HepG2 (cell line): ENCODE measurements at regions not wholly inside any gene's neighbourhood (a gene's known extent, or its start where the extent isn't known, plus 50 kb on each side); places are given as distances from the start of the nearest gene placed in this dataset.
A peak's percentile ranks its signal among the peaks of the same experiment; 100 is the strongest.

Experiments used
- ATAD3A ChIP-seq: sonication (generic); formaldehyde crosslinking; IDR thresholded peaks from 2 replicates; pipeline ENCODE4 v1.4.0; 2020; ENCODE audit warnings: missing genetic modification reagents
- ERF ChIP-seq: IDR thresholded peaks from 2 replicates; pipeline ENCODE4 v1.6.1; 2018; ENCODE audit warnings: missing biosample characterization, missing genetic modification reagents
- NFYC ChIP-seq: IDR thresholded peaks from 2 replicates; pipeline ENCODE4 v1.6.1; 2016; ENCODE audit warnings: missing genetic modification reagents, missing compliant biosample characterization
- SMC3 ChIP-seq: IDR thresholded peaks from 2 replicates; pipeline ENCODE4 v1.6.1; 2011; ENCODE audit warnings: low read length, improper control_type of control experiment
- STAG1 ChIP-seq: sonication (generic); formaldehyde crosslinking; IDR thresholded peaks from 2 replicates; pipeline ENCODE4 v1.4.0; 2020; ENCODE audit warnings: missing genetic modification reagents
- TSC22D2 ChIP-seq: sonication (generic); formaldehyde crosslinking; IDR thresholded peaks from 2 replicates; pipeline ENCODE4 v1.5.1; 2020; ENCODE audit warnings: missing genetic modification reagents, mild to moderate bottlenecking, borderline replicate concordance
- ZBTB8A ChIP-seq: sonication (generic); formaldehyde crosslinking; IDR thresholded peaks from 2 replicates; pipeline ENCODE4 v1.4.0; 2020; ENCODE audit warnings: mild to moderate bottlenecking, low read depth, missing genetic modification reagents, borderline replicate concordance
- ZNF33A ChIP-seq: sonication (generic); formaldehyde crosslinking; IDR thresholded peaks from 2 replicates; pipeline ENCODE4 v1.5.1; 2020; ENCODE audit warnings: missing genetic modification reagents, mild to moderate bottlenecking, moderate library complexity, borderline replicate concordance
- TF ChIP-seq, protein P1 (sequence below), 2 experiments: fragments of 450-650 bp in 1 of 2; sonication (generic) in 1 of 2; formaldehyde crosslinking in 1 of 2; IDR thresholded peaks; 2 replicates each; pipeline versions ENCODE4 v1.6.1 to v1.8.0; 2016 to 2022; ENCODE audit warnings: antibody characterized with exemption in 1 of 2, mild to moderate bottlenecking in 1 of 2, missing genetic modification reagents in 1 of 2
- TF ChIP-seq, protein P2 (sequence below): sonication (generic); formaldehyde crosslinking; IDR thresholded peaks from 2 replicates; pipeline ENCODE4 v1.4.0; 2020; ENCODE audit warnings: missing genetic modification reagents
- TF ChIP-seq, protein P3 (sequence below): sonication (generic); formaldehyde crosslinking; IDR thresholded peaks from 2 replicates; pipeline ENCODE4 v1.5.0; 2020; ENCODE audit warnings: mild to moderate bottlenecking, missing genetic modification reagents, moderate library complexity
- TF ChIP-seq, protein P4 (sequence below): sonication (generic); formaldehyde crosslinking; IDR thresholded peaks from 2 replicates; pipeline ENCODE4 v1.4.0; 2020; ENCODE audit warnings: missing genetic modification reagents
- TF ChIP-seq, protein P5 (sequence below): sonication (generic); formaldehyde crosslinking; IDR thresholded peaks from 2 replicates; pipeline ENCODE4 v1.5.1; 2020; ENCODE audit warnings: missing genetic modification reagents, mild to moderate bottlenecking, borderline replicate concordance

DNA sequence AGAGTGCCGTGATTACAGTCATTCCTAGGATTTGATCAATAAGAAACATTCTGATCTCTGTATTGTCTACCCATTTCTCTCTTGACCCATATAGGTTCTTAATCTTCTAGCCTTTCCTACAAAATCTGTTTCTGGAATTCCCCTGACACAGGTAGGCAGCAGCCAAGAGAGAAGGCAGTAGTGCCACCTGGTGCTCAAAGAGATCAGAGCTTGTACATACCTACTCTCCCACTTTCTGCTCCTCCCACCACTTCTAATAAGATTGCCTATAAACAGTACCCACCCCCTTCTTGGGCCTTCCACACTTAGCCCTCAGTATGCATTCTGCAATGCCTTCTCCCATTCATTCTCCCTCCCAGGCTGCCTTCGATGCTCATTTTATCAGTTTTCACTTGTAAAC is 117.4 kb upstream of the RORB start (continued):
- TF ChIP-seq, protein P1, sequence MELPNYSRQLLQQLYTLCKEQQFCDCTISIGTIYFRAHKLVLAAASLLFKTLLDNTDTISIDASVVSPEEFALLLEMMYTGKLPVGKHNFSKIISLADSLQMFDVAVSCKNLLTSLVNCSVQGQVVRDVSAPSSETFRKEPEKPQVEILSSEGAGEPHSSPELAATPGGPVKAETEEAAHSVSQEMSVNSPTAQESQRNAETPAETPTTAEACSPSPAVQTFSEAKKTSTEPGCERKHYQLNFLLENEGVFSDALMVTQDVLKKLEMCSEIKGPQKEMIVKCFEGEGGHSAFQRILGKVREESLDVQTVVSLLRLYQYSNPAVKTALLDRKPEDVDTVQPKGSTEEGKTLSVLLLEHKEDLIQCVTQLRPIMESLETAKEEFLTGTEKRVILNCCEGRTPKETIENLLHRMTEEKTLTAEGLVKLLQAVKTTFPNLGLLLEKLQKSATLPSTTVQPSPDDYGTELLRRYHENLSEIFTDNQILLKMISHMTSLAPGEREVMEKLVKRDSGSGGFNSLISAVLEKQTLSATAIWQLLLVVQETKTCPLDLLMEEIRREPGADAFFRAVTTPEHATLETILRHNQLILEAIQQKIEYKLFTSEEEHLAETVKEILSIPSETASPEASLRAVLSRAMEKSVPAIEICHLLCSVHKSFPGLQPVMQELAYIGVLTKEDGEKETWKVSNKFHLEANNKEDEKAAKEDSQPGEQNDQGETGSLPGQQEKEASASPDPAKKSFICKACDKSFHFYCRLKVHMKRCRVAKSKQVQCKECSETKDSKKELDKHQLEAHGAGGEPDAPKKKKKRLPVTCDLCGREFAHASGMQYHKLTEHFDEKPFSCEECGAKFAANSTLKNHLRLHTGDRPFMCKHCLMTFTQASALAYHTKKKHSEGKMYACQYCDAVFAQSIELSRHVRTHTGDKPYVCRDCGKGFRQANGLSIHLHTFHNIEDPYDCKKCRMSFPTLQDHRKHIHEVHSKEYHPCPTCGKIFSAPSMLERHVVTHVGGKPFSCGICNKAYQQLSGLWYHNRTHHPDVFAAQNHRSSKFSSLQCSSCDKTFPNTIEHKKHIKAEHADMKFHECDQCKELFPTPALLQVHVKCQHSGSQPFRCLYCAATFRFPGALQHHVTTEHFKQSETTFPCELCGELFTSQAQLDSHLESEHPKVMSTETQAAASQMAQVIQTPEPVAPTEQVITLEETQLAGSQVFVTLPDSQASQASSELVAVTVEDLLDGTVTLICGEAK (IDR thresholded peaks at IDR 0.05) = no peak
- TF ChIP-seq, protein P1 (CRISPR knock-in tag; IDR thresholded peaks at IDR 0.05) = no peak
- TF ChIP-seq TSC22D2 (CRISPR knock-in tag) (no peak), ATAD3A (no peak), ERF (CRISPR knock-in tag) (no peak), ZBTB8A (no peak), ZNF33A (CRISPR knock-in tag) (no peak), STAG1 (peak; percentile 81), NFYC (no peak), SMC3 (peak; percentile 80)
- TF ChIP-seq, protein P2, sequence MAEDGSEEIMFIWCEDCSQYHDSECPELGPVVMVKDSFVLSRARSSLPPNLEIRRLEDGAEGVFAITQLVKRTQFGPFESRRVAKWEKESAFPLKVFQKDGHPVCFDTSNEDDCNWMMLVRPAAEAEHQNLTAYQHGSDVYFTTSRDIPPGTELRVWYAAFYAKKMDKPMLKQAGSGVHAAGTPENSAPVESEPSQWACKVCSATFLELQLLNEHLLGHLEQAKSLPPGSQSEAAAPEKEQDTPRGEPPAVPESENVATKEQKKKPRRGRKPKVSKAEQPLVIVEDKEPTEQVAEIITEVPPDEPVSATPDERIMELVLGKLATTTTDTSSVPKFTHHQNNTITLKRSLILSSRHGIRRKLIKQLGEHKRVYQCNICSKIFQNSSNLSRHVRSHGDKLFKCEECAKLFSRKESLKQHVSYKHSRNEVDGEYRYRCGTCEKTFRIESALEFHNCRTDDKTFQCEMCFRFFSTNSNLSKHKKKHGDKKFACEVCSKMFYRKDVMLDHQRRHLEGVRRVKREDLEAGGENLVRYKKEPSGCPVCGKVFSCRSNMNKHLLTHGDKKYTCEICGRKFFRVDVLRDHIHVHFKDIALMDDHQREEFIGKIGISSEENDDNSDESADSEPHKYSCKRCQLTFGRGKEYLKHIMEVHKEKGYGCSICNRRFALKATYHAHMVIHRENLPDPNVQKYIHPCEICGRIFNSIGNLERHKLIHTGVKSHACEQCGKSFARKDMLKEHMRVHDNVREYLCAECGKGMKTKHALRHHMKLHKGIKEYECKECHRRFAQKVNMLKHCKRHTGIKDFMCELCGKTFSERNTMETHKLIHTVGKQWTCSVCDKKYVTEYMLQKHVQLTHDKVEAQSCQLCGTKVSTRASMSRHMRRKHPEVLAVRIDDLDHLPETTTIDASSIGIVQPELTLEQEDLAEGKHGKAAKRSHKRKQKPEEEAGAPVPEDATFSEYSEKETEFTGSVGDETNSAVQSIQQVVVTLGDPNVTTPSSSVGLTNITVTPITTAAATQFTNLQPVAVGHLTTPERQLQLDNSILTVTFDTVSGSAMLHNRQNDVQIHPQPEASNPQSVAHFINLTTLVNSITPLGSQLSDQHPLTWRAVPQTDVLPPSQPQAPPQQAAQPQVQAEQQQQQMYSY = no peak
- TF ChIP-seq, protein P3, sequence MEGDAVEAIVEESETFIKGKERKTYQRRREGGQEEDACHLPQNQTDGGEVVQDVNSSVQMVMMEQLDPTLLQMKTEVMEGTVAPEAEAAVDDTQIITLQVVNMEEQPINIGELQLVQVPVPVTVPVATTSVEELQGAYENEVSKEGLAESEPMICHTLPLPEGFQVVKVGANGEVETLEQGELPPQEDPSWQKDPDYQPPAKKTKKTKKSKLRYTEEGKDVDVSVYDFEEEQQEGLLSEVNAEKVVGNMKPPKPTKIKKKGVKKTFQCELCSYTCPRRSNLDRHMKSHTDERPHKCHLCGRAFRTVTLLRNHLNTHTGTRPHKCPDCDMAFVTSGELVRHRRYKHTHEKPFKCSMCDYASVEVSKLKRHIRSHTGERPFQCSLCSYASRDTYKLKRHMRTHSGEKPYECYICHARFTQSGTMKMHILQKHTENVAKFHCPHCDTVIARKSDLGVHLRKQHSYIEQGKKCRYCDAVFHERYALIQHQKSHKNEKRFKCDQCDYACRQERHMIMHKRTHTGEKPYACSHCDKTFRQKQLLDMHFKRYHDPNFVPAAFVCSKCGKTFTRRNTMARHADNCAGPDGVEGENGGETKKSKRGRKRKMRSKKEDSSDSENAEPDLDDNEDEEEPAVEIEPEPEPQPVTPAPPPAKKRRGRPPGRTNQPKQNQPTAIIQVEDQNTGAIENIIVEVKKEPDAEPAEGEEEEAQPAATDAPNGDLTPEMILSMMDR = peak; percentile 72
- TF ChIP-seq, protein P4, sequence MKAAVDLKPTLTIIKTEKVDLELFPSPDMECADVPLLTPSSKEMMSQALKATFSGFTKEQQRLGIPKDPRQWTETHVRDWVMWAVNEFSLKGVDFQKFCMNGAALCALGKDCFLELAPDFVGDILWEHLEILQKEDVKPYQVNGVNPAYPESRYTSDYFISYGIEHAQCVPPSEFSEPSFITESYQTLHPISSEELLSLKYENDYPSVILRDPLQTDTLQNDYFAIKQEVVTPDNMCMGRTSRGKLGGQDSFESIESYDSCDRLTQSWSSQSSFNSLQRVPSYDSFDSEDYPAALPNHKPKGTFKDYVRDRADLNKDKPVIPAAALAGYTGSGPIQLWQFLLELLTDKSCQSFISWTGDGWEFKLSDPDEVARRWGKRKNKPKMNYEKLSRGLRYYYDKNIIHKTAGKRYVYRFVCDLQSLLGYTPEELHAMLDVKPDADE (CRISPR knock-in tag) = no peak
- TF ChIP-seq, protein P5, sequence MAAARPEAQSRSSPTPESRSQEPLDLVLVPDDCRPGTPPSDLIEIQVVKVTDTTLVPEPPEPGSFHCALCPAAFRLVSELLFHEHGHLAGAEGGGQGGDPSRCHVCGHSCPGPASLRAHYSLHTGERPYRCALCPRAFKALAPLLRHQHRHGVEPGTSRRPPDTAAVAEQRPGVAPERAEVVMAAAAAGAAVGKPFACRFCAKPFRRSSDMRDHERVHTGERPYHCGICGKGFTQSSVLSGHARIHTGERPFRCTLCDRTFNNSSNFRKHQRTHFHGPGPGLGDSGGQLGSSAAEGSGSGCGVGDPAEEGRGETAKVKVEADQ = no peak
